NCI-H748 treated with DMSO at 0.1 percent for 48 hours (cell line): ENCODE measurements at regions not wholly inside any gene's neighbourhood (a gene's known extent, or its start where the extent isn't known, plus 50 kb on each side); places are given as distances from the start of the nearest gene placed in this dataset.
"Not testable (repeated sequence)": the region's sequence is repeated elsewhere in the genome, so short reads cannot be mapped to it uniquely, and the experiment has no call there.

ENCODE experiments used
- DNase-seq: peaks from one replicate; lab custom pipeline; 2025; lab: John Stamatoyannopoulos, UW

- no peak for DNase-seq
Observed at GRCh38 chr3:153752405-153753027, 368.7 kb upstream of the ARHGEF26 start.

- DNase-seq = no peak
Observed at GRCh38 chr3:153753035-153753434, 368.2 kb upstream of the ARHGEF26 start.

- no peak for DNase-seq
Observed at GRCh38 chr3:153756816-153757215, 364.4 kb upstream of the ARHGEF26 start.

- DNase-seq = no peak
Observed at GRCh38 chr3:153757839-153758238, 363.4 kb upstream of the ARHGEF26 start.

GRCh38 chr3:153760948-153761347 is 360.2 kb upstream of the ARHGEF26 start:
- DNase-seq = no peak

- no peak for DNase-seq
Observed at GRCh38 chr3:153762411-153763235, 358.6 kb upstream of the ARHGEF26 start.

GRCh38 chr3:153767601-153768560 is 353.3 kb upstream of the ARHGEF26 start:
- DNase-seq = no peak

- DNase-seq = no peak
Observed at GRCh38 chr3:153768561-153769469, 352.4 kb upstream of the ARHGEF26 start.

- no peak for DNase-seq
Observed at GRCh38 chr3:153783106-153783505, 338.1 kb upstream of the ARHGEF26 start.

- no peak for DNase-seq
Observed at GRCh38 chr3:153783741-153784480, 337.3 kb upstream of the ARHGEF26 start.

GRCh38 chr3:153785901-153786300 is 335.3 kb upstream of the ARHGEF26 start:
- DNase-seq = no peak

- no peak for DNase-seq
Observed at GRCh38 chr3:153789380-153789779, 331.8 kb upstream of the ARHGEF26 start.

GRCh38 chr3:153797056-153797455 is 324.1 kb upstream of the ARHGEF26 start:
- not testable (repeated sequence) for DNase-seq

GRCh38 chr3:153809097-153809496 is 312.1 kb upstream of the ARHGEF26 start:
- DNase-seq = no peak

- DNase-seq = no peak
Observed at GRCh38 chr3:153818338-153818737, 302.9 kb upstream of the ARHGEF26 start.

GRCh38 chr3:153820035-153820434 is 301.2 kb upstream of the ARHGEF26 start:
- DNase-seq = no peak

- not testable (repeated sequence) for DNase-seq
Observed at GRCh38 chr3:153828346-153828745, 292.8 kb upstream of the ARHGEF26 start.

GRCh38 chr3:153829606-153830170 is 291.5 kb upstream of the ARHGEF26 start:
- DNase-seq = no peak

- no peak for DNase-seq
Observed at GRCh38 chr3:153830552-153830951, 290.6 kb upstream of the ARHGEF26 start.

GRCh38 chr3:153835540-153835939 is 285.6 kb upstream of the ARHGEF26 start:
- no peak for DNase-seq
